Fibroblast of lung (primary cell): ENCODE measurements at regions not wholly inside any gene's neighbourhood (a gene's known extent, or its start where the extent isn't known, plus 50 kb on each side); places are given as distances from the start of the nearest gene placed in this dataset.

ENCODE experiments used
- DNase-seq, 2 donors: peaks; one replicate each; pipeline versions ENCODE4 v3.0.0 to v3.0.0-alpha.2; 2010; ENCODE audit warnings: low read depth in 2 of 2
- H2AFZ ChIP-seq: 2 replicates; pipeline ENCODE4 v1.5.1; 2012; ENCODE audit warnings: low read length, control low read depth, inconsistent platforms
- H3K27ac ChIP-seq: 2 replicates; pipeline ENCODE4 v1.5.1; 2011; ENCODE audit warnings: low read length, control low read depth; ENCODE audit not compliant: insufficient read depth
- H3K27me3 ChIP-seq: 2 replicates; pipeline ENCODE4 v1.5.1; 2011; ENCODE audit warnings: mild to moderate bottlenecking, low read length; ENCODE audit not compliant: control insufficient read depth, insufficient read depth
- H3K36me3 ChIP-seq: 2 replicates; pipeline ENCODE4 v1.5.1; 2011; ENCODE audit warnings: low read length; ENCODE audit not compliant: control insufficient read depth, insufficient read depth
- H3K4me1 ChIP-seq: 2 replicates; pipeline ENCODE4 v1.5.1; 2011; ENCODE audit warnings: low read length; ENCODE audit not compliant: control insufficient read depth, insufficient read depth; ENCODE audit errors: extremely low read depth
- H3K4me2 ChIP-seq: 2 replicates; pipeline ENCODE4 v1.5.1; 2011; ENCODE audit warnings: low read length, control low read depth; ENCODE audit not compliant: insufficient read depth; ENCODE audit errors: extremely low read depth
- H3K4me3 ChIP-seq, 4 experiments: fragments of 200-600 bp in 1 of 4; sonication (generic) in 1 of 4; replicated peaks in 1 of 4; 2 replicates each; pipeline ENCODE4 v1.5.1; 2011 to 2016; ENCODE audit warnings: low read length in 4 of 4, low read depth in 3 of 4, mild to moderate bottlenecking in 3 of 4, control low read depth in 2 of 4, inconsistent platforms in 1 of 4, mixed read lengths in 1 of 4; ENCODE audit not compliant: insufficient read depth in 1 of 4; ENCODE audit errors: control extremely low read depth in 1 of 4
- H3K79me2 ChIP-seq: 2 replicates; pipeline ENCODE4 v1.5.1; 2012; ENCODE audit warnings: mild to moderate bottlenecking, low read length, inconsistent platforms; ENCODE audit not compliant: control insufficient read depth, insufficient read depth
- H3K9ac ChIP-seq: 2 replicates; pipeline ENCODE4 v1.5.1; 2011; ENCODE audit warnings: mild to moderate bottlenecking, low read length, control low read depth; ENCODE audit not compliant: insufficient read depth
- H3K9me3 ChIP-seq: 2 replicates; pipeline ENCODE4 v1.5.1; 2012; ENCODE audit warnings: low read depth, low read length; ENCODE audit not compliant: control insufficient read depth, insufficient read depth
- H4K20me1 ChIP-seq: 2 replicates; pipeline ENCODE4 v1.5.1; 2011; ENCODE audit warnings: low read length; ENCODE audit not compliant: control insufficient read depth, insufficient read depth; ENCODE audit errors: extremely low read depth
- CTCF ChIP-seq, 2 donors: IDR thresholded peaks in 1 of 2; conservative IDR thresholded peaks in 1 of 2; 1 replicate in 1 of 2; 2 replicates in 1 of 2; pipeline ENCODE4 v1.5.1; 2011 to 2012; ENCODE audit warnings: low read length in 2 of 2, control low read depth in 1 of 2, inconsistent platforms in 1 of 2, low read depth in 1 of 2, mild to moderate bottlenecking in 1 of 2
- EZH2 ChIP-seq: IDR thresholded peaks from 2 replicates; pipeline ENCODE4 v1.5.1; 2012; ENCODE audit warnings: low read length, control low read depth, mild to moderate bottlenecking; ENCODE audit errors: missing control alignments

GRCh38 chr7:118298771-118299170 lies 74.3 kb downstream of the ANKRD7 start:
- Histone ChIP-seq H3K27me3 (no peaks in the 10 kb centered on the region), H3K4me2 (no peak overlapping the region), H3K4me1 (no peaks in the 10 kb centered on the region), H3K9me3 (no peaks in the 10 kb centered on the region), H4K20me1 (no peaks in the 10 kb centered on the region), H3K27ac (no peak overlapping the region), H3K4me3 (no peak overlapping the region), H3K79me2 (no peaks in the 10 kb centered on the region), H3K9ac (no peak overlapping the region), H2AFZ (no peak overlapping the region), H3K36me3 (no peaks in the 10 kb centered on the region)
- DNase-seq: no peak
- TF ChIP-seq CTCF (conservative IDR thresholded peaks at IDR 0.05 in 1 of 2, IDR thresholded peaks at IDR 0.05 in 1 of 2; ENCODE audit: low read depth in 1 of 2, low read length in 2 of 2) (no peak), EZH2 (no peak)

DNA sequence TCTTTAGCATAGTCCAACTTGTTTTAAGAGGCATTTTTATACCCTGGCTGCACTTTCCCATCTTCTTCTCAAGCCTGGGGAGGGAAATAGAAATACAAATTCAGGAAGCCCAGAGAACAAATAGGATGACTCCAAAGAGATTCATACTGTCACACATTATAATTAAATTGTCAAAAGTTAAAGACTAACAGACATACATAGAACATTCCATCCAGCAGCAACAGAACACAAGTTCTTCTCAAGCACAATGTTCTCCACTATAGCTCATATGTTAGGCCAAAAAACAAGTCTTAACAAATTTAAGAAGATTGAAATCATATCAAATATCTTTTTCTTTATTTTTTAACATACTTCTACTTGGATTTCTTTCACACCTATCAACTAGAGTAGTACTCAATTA lies 75.7 kb downstream of the ANKRD7 start:
- no peaks in the 10 kb centered on the region for H3K36me3 ChIP-seq
- no peak overlapping the region for H3K27ac ChIP-seq
- no peaks in the 10 kb centered on the region for H4K20me1 ChIP-seq
- H2AFZ ChIP-seq: no peak overlapping the region
- no peak overlapping the region for H3K4me2 ChIP-seq
- no peaks in the 10 kb centered on the region for H3K79me2 ChIP-seq
- TF ChIP-seq EZH2 (no peak), CTCF (conservative IDR thresholded peaks at IDR 0.05 in 1 of 2, IDR thresholded peaks at IDR 0.05 in 1 of 2; ENCODE audit: low read depth in 1 of 2, low read length in 2 of 2) (no peak)
- no peaks in the 10 kb centered on the region for H3K27me3 ChIP-seq
- no peaks in the 10 kb centered on the region for H3K9me3 ChIP-seq
- H3K4me1 ChIP-seq: no peaks in the 10 kb centered on the region
- no peak for DNase-seq
- no peak overlapping the region for H3K9ac ChIP-seq
- no peak overlapping the region for H3K4me3 ChIP-seq

- Histone ChIP-seq H3K9ac (no peak overlapping the region), H3K27me3 (no peaks in the 10 kb centered on the region), H3K4me1 (no peaks in the 10 kb centered on the region), H3K79me2 (no peaks in the 10 kb centered on the region), H3K36me3 (no peaks in the 10 kb centered on the region), H4K20me1 (no peaks in the 10 kb centered on the region), H3K27ac (no peak overlapping the region), H3K9me3 (no peaks in the 10 kb centered on the region), H3K4me3 (no peak overlapping the region), H2AFZ (no peak overlapping the region), H3K4me2 (no peak overlapping the region)
- TF ChIP-seq EZH2: no peak
- TF ChIP-seq CTCF (conservative IDR thresholded peaks at IDR 0.05 in 1 of 2, IDR thresholded peaks at IDR 0.05 in 1 of 2; ENCODE audit: low read depth in 1 of 2, low read length in 2 of 2): no peak
- DNase-seq: no peak
These were observed 79.6 kb downstream of the ANKRD7 start for GRCh38 chr7:118304100-118304499.
